Hepatic stellate cell (primary cell): ENCODE measurements at regions not wholly inside any gene's neighbourhood (a gene's known extent, or its start where the extent isn't known, plus 50 kb on each side); places are given as distances from the start of the nearest gene placed in this dataset.

ENCODE experiments used
- DNase-seq: peaks from one replicate; pipeline ENCODE4 v3.0.0; 2011; ENCODE audit warnings: low spot score

GRCh38 chr1:42034426-42034825, 115.7 kb upstream of the HIVEP3 start:
- no peak for DNase-seq

GRCh38 chr1:42033629-42034028, 114.9 kb upstream of the HIVEP3 start:
- DNase-seq = no peak

DNA sequence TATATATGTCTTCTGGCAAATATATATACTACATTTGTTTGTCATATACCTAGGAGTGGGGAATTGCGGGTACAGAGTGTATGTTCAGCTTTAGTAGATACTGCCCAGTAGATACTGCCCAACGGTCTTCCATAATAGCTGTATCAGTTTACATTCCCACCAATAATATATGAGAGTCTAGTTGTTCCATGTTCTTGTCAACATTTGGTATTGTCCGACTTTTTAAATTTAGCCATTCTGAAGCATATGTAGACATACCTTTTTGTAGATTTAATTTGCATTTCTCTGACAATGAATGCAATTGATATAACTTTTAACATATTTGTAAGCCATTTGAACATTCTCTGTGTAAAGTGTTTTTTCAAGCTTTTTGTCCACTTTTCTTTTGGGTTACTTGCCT, 99.0 kb upstream of the HIVEP3 start:
- DNase-seq = no peak

DNA sequence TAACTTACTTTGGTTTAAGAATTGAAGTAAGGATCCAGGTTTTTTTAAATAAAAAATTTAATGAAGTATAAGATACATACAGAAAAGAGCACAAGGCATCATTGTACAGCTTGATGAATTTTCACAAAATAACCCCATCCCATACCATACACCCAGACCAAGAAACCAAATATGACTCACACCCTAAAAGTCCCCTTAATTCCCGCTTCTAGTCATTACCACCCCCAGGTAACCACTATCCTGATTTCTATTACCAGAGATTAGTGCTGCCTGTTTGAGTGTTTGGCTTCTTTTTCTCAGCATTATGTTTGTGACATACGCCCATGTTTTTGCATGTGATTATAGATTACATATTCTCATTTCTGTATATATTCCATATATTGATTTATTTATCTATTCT, 98.5 kb upstream of the HIVEP3 start:
- DNase-seq = no peak

GRCh38 chr1:42014823-42015222, 96.1 kb upstream of the HIVEP3 start:
- no peak for DNase-seq

DNA sequence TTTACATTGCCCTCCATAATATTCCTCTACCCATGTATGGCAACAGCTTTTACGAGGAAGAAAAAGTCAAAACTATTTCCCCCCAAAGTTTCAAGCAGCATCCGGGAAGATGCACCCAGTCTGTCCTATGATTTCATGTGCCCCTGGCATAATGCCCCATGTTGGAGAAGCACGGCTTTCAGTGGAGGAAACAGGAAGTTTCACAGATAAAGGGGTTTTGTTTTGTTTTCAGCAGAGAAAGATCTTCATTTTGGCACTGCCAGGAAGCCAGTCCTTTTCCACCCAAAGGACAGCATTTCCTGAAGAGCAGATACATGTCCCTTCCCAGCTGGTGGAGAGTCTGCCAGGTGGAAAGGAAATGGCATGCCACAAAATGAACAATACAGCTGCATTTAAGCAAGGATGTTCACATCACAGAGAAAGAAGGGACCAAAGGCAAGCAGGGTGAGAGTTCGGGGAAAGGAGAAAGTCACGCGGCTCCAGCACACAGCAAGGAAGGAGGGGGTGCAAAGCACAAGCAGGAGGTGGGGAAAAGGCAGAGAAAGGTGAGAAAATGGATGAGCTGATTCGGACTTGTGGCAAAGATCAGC, 95.3 kb upstream of the HIVEP3 start:
- no peak for DNase-seq

DNA sequence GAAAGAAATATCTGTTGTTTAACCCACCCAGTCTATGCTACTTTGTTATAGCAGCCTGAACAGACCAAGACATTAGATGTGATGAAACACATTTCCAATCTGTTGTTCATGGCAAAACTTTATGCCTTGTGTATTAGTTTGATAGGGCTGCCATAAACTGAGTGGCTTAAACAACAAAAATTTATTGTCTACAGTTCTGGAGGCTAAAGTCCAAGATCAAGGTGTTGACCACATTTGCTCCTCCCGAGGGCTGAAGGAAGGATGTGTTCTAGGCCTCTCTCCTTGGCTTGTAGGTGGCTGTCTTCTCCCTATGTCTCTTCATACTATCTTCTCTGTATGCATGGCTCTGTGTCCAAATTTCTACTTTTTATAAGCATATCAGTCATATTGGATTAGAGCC, 94.1 kb upstream of the HIVEP3 start:
- no peak for DNase-seq

DNA sequence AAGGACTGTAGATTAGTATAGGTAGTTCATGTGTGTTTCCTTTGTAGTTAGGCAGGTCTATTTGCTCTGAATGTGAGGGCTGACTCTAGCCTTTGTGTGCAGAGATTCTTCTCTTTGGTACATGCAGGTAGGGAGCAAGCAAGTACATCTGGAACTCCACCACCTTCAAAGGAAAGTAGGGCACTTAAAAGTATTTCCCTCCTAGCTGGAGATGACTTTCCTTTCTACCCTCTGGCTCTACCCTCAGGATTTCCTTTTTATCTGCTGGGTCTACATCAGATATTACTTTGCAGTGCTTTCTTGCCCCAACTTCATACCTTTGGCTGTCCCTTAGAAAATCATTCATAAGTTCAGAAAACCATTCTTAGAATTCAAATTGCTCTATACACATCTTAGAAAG, 91.7 kb upstream of the HIVEP3 start:
- no peak for DNase-seq

- DNase-seq = no peak
These were observed 89.5 kb upstream of the HIVEP3 start for GRCh38 chr1:42008264-42008663.

- no peak for DNase-seq
These were observed 88.1 kb upstream of the HIVEP3 start for GRCh38 chr1:42006836-42007235.

DNA sequence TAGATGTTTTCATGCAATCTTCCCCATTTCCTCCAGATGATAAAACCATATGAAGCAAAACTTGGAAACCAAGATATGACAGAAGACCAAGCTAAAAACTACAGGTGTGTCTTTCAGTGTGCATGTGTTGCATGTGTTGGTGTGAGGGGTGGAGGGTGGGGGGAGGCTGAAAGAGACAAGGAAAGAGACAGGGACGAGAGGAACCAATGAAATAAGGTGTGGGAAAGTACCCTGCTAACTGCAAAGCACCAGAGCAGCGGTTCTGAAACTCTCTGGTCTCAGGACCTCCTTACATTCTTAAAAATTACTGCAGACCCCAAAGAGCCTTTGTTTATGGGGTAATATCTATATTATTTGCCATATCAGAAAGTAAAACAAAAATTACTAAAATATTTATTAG, 87.4 kb upstream of the HIVEP3 start:
- no peak for DNase-seq

DNA sequence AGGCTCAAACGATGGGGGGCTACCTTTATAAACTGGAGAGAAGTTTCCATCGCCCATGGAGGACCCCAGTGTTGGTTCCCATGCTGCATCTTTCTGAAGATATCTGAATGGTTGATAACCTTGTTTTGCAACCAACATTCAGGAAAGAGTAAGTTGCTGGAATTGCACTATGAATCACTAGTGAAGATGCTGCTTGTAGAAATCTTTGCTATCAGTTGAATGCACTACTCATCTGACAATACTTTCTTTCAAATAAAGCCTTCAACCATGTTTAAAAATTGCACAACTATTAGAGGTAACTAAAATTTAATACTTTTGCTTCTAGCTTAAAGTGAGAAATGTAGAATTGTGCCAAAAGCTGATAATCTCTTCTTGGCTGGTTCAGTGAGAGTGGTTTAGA, 86.8 kb upstream of the HIVEP3 start:
- no peak for DNase-seq

DNA sequence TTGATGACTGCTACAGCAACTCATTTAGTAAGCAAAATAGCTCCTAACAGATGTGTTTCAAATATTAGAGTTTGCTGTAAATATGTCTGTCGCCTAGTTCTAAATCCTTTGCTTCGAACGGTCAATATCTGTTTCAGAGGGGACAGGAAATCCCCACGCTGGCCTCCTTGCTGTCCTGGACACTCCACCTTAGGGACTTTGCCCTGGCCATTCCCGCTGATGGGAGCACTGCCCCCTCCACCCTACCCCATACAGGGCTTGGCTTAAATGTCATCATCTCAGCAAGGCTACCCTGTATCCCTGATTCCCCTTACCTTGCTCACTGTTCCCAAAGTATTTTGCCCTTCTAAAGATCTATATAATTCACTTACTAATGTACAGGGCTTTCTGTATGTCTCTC, 86.1 kb upstream of the HIVEP3 start:
- DNase-seq = no peak

- no peak for DNase-seq
These were observed 85.6 kb upstream of the HIVEP3 start for GRCh38 chr1:42004322-42004721.

GRCh38 chr1:42003433-42003832, 84.7 kb upstream of the HIVEP3 start:
- DNase-seq = no peak

- DNase-seq = no peak
These were observed 83.5 kb upstream of the HIVEP3 start for GRCh38 chr1:42002220-42002619.

DNA sequence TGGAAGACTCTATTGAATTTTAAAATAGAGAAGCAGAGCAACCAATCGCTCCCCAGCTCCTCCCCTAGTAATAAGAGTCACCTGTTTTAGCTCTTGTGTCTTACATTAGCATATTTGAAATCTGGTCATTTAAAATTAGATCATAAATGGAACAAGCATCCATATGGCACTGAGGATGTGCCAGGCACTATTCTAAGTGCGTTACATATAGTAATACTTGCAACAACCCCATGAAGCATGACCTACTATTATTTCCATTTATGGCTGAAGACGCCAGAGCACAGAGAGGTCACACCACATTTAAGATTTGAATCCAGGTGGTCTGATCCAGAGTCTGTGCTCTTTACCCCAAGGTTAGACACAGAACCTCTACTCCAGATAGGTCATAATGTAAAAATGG, 82.0 kb upstream of the HIVEP3 start:
- DNase-seq = no peak

DNA sequence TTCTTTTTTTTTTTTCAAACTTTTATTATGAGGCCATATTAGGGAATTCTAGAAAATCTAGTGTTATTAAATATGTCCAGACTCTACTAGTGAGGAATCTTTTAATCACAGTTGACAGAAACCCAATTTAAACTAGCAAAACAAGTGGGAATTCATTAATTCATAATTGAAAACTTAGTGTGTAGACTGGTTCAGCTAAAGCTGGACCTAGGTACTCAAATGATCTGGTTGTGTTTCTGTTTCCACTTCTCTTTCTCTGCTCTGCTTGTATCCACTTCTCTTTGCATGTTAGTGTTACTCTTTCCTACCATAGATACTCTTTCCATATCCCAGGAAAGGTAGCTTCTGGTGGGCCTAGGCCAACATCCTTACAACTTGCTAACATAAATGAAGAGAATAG, 81.2 kb upstream of the HIVEP3 start:
- no peak for DNase-seq

DNA sequence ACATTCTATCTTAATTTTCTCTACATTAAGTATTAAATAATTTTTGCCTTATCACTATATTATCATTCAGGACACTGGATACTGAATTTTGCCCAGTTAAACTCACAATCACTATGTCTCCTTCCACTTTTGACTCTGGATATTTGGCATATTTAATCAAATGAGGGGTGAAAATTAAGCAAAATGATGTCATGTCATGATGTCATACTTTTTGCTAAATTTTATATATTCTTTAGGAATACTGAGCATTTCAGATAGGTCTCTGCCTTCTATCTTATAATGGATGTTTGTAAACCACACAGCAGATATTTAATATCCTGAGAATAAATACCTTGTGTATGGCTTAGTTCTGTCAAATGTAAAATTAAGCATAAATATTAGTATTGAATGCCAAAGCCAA, 79.5 kb upstream of the HIVEP3 start:
- DNase-seq = no peak

- no peak for DNase-seq
These were observed 78.4 kb upstream of the HIVEP3 start for GRCh38 chr1:41997153-41997552.

GRCh38 chr1:41995441-41996130, 76.9 kb upstream of the HIVEP3 start:
- DNase-seq = no peak

- DNase-seq = no peak
These were observed 75.6 kb upstream of the HIVEP3 start for GRCh38 chr1:41994195-41994894.

DNA sequence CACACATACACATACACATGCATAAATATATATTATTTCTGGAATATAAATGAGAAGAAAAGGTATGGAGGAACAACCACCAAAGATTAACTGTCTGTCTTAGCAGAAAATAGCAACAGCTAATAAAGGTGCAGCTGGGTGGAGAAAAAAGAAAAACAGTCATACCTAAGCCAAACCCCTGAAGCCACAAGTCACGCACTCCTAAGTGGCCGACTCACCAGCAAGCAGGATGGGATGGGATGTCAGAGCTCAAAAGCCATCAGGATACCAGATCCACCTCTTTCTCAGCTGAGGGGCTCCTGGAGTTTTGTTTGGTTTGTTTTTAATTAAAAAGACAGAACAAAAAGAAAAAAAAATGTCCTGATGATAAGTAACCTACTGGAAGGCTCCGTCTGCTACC, 64.7 kb upstream of the HIVEP3 start:
- no peak for DNase-seq

- DNase-seq = no peak
These were observed 63.1 kb upstream of the HIVEP3 start for GRCh38 chr1:41981796-41982195.
